ENCODE measurements at regions not wholly inside any gene's neighbourhood (a gene's known extent, or its start where the extent isn't known, plus 50 kb on each side); places are given as distances from the start of the nearest gene placed in this dataset.

DNA sequence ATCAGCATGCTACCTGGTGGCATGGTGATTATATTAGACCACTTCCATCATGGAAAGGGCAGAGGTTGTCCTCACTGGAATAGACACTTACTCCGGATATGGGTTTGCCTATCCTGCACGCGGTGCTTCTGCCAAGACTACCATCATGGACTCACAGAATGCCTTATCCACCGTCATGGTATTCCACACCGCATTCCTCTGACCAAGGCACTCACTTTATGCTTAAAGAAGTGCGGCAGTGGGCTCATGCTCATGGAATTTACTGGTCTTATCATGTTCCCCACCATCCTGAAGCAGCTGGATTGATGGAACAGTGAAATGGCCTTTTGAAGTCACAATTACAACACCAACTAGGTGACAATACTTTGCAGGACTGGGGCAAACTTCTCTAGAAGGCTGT, 109.2 kb upstream of the DRD2 start:
- TF ChIP-seq, protein P1, sequence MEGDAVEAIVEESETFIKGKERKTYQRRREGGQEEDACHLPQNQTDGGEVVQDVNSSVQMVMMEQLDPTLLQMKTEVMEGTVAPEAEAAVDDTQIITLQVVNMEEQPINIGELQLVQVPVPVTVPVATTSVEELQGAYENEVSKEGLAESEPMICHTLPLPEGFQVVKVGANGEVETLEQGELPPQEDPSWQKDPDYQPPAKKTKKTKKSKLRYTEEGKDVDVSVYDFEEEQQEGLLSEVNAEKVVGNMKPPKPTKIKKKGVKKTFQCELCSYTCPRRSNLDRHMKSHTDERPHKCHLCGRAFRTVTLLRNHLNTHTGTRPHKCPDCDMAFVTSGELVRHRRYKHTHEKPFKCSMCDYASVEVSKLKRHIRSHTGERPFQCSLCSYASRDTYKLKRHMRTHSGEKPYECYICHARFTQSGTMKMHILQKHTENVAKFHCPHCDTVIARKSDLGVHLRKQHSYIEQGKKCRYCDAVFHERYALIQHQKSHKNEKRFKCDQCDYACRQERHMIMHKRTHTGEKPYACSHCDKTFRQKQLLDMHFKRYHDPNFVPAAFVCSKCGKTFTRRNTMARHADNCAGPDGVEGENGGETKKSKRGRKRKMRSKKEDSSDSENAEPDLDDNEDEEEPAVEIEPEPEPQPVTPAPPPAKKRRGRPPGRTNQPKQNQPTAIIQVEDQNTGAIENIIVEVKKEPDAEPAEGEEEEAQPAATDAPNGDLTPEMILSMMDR (IDR thresholded peaks at IDR 0.05; ENCODE audit: insufficient read depth, low read length): no peak
- TF ChIP-seq, protein P2, sequence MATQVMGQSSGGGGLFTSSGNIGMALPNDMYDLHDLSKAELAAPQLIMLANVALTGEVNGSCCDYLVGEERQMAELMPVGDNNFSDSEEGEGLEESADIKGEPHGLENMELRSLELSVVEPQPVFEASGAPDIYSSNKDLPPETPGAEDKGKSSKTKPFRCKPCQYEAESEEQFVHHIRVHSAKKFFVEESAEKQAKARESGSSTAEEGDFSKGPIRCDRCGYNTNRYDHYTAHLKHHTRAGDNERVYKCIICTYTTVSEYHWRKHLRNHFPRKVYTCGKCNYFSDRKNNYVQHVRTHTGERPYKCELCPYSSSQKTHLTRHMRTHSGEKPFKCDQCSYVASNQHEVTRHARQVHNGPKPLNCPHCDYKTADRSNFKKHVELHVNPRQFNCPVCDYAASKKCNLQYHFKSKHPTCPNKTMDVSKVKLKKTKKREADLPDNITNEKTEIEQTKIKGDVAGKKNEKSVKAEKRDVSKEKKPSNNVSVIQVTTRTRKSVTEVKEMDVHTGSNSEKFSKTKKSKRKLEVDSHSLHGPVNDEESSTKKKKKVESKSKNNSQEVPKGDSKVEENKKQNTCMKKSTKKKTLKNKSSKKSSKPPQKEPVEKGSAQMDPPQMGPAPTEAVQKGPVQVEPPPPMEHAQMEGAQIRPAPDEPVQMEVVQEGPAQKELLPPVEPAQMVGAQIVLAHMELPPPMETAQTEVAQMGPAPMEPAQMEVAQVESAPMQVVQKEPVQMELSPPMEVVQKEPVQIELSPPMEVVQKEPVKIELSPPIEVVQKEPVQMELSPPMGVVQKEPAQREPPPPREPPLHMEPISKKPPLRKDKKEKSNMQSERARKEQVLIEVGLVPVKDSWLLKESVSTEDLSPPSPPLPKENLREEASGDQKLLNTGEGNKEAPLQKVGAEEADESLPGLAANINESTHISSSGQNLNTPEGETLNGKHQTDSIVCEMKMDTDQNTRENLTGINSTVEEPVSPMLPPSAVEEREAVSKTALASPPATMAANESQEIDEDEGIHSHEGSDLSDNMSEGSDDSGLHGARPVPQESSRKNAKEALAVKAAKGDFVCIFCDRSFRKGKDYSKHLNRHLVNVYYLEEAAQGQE (IDR thresholded peaks at IDR 0.05; ENCODE audit: insufficient replicate concordance, low read depth): no peak
- no peak for TF ChIP-seq POLR2AphosphoS5 (IDR thresholded peaks at IDR 0.05; ENCODE audit: low read depth)
- TF ChIP-seq GABPA (IDR thresholded peaks at IDR 0.05; ENCODE audit: low read depth): no peak
- TF ChIP-seq SPI1 (IDR thresholded peaks at IDR 0.05; ENCODE audit: borderline replicate concordance, low read depth): no peak

All from HL-60 (cell line).